Naive thymus-derived CD4-positive, alpha-beta T cell (primary cell): ENCODE measurements at regions not wholly inside any gene's neighbourhood (a gene's known extent, or its start where the extent isn't known, plus 50 kb on each side); places are given as distances from the start of the nearest gene placed in this dataset.

Source experiments
- ATAC-seq: fragments of 150-1000 bp; cut with Tn5 transposase; 2 replicates; pipeline ENCODE4 v1.10.0; 2021; ENCODE audit warnings: mild to moderate bottlenecking, moderate library complexity
- CTCF ChIA-PET: fragments of 350-600 bp; sonication (Branson Sonifier 250); formaldehyde crosslinking; loops from one replicate; lab custom pipeline; 2021; ENCODE audit warnings: antibody characterized with exemption; lab: Charles Lee
- POLR2A ChIA-PET: fragments of 350-600 bp; sonication (Branson Sonifier 250); formaldehyde crosslinking; loops from one replicate; lab custom pipeline; 2021; ENCODE audit warnings: antibody characterized with exemption, inconsistent platforms; lab: Charles Lee
- DNase-seq, 9 donors: peaks; one replicate each; pipeline versions ENCODE4 v3.0.0 to v3.0.0-alpha.2; 2020 to 2022; ENCODE audit warnings: mixed read lengths in 1 of 9
- H3K27ac ChIP-seq: one replicate; pipeline ENCODE4 v1.7.0; 2013; ENCODE audit warnings: mild to moderate bottlenecking, low read depth, low read length, moderate library complexity
- H3K27me3 ChIP-seq, 2 donors: one replicate each; pipeline ENCODE4 v1.7.0; 2013; ENCODE audit warnings: low read length in 2 of 2, mild to moderate bottlenecking in 2 of 2, moderate library complexity in 2 of 2; ENCODE audit not compliant: control insufficient read depth in 2 of 2, insufficient read depth in 2 of 2
- H3K36me3 ChIP-seq, 3 experiments: 1 replicate in 2 of 3; 2 replicates in 1 of 3; pipeline ENCODE4 v1.7.0; 2013; ENCODE audit warnings: low read length in 3 of 3, mild to moderate bottlenecking in 3 of 3, moderate library complexity in 1 of 3; ENCODE audit not compliant: insufficient read depth in 3 of 3, control insufficient read depth in 2 of 3
- H3K4me1 ChIP-seq, 2 donors: one replicate each; pipeline ENCODE4 v1.7.0; 2013; ENCODE audit warnings: low read length in 2 of 2, mild to moderate bottlenecking in 2 of 2, moderate library complexity in 1 of 2; ENCODE audit not compliant: control insufficient read depth in 2 of 2, insufficient read depth in 2 of 2
- H3K4me3 ChIP-seq: 2 replicates; pipeline ENCODE4 v1.7.0; 2013; ENCODE audit warnings: mild to moderate bottlenecking, low read length
- H3K9me3 ChIP-seq, 3 experiments: 1 replicate in 2 of 3; 2 replicates in 1 of 3; pipeline ENCODE4 v1.7.0; 2013; ENCODE audit warnings: low read length in 3 of 3; ENCODE audit not compliant: control insufficient read depth in 2 of 3
- H3K27ac Mint-ChIP-seq, 9 donors: one replicate each; pipeline ENCODE4 v1.8.0; 2020 to 2022; ENCODE audit warnings: mixed read lengths in 9 of 9, mild to moderate bottlenecking in 8 of 9, moderate library complexity in 5 of 9, inconsistent platforms in 2 of 9
- H3K27me3 Mint-ChIP-seq, 5 donors: one replicate each; pipeline ENCODE4 v1.8.0; 2021 to 2022; ENCODE audit warnings: mixed read lengths in 5 of 5, mild to moderate bottlenecking in 1 of 5
- H3K36me3 Mint-ChIP-seq, 5 donors: one replicate each; pipeline ENCODE4 v1.8.0; 2020 to 2022; ENCODE audit warnings: mixed read lengths in 5 of 5, mild to moderate bottlenecking in 3 of 5, inconsistent platforms in 1 of 5
- H3K4me1 Mint-ChIP-seq, 7 donors: one replicate each; pipeline ENCODE4 v1.8.0; 2020 to 2022; ENCODE audit warnings: mixed read lengths in 7 of 7, mild to moderate bottlenecking in 3 of 7, inconsistent platforms in 1 of 7
- H3K4me3 Mint-ChIP-seq, 10 donors: one replicate each; pipeline ENCODE4 v1.8.0; 2020 to 2022; ENCODE audit warnings: mild to moderate bottlenecking in 10 of 10, mixed read lengths in 10 of 10, moderate library complexity in 6 of 10, inconsistent platforms in 2 of 10
- H3K9me3 Mint-ChIP-seq, 11 donors: one replicate each; pipeline ENCODE4 v1.8.0; 2020 to 2022; ENCODE audit warnings: mixed read lengths in 11 of 11, mild to moderate bottlenecking in 4 of 11, inconsistent platforms in 1 of 11, moderate library complexity in 1 of 11
- intact Hi-C, 2 donors: fragments of 100-400 bp; cut with micrococcal nuclease; formaldehyde crosslinking; loops; one replicate each; pipeline ENCODE4 v1.15.1; 2023

DNA sequence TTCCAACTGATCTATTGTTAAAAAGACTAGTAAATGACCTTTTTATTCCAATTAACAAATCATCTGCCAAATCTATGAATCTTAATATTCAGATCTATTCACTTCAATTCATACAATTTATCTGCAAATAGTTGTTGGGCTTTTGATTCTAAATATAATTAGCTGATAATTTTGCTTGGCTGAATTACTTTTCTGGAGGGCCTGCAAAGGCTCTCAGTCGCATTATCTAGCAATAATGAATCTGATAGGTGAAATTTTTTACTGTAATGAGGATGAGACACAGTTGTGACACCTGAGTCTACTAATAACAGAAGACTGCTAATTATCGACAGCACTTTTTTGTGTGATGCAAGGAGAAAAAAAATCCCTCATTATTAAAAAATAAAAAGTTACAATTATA, 565.1 kb downstream of the ZEB2 start:
- Mint-ChIP-seq H3K36me3 (no peaks in the 10 kb centered on the region), H3K4me3 (no peak overlapping the region), H3K27me3 (no peaks in the 10 kb centered on the region), H3K4me1 (no peaks in the 10 kb centered on the region), H3K27ac (no peak overlapping the region), H3K9me3 (peaks cover 0 to under 1% (median 0%) of the 10 kb centered on the region in 11 donors)
- ATAC-seq (no peak), DNase-seq (no peak)
- CTCF ChIA-PET, result no interaction called here
- H3K27me3 ChIP-seq, result no peaks in the 10 kb centered on the region
- H3K27ac ChIP-seq, result no peak overlapping the region
- no peaks in the 10 kb centered on the region for H3K9me3 ChIP-seq
- H3K4me3 ChIP-seq, result no peak overlapping the region
- POLR2A ChIA-PET, result no interaction called here
- no peaks in the 10 kb centered on the region for H3K4me1 ChIP-seq
- no peaks in the 10 kb centered on the region for H3K36me3 ChIP-seq
- intact Hi-C loops, result no loop called here

DNA sequence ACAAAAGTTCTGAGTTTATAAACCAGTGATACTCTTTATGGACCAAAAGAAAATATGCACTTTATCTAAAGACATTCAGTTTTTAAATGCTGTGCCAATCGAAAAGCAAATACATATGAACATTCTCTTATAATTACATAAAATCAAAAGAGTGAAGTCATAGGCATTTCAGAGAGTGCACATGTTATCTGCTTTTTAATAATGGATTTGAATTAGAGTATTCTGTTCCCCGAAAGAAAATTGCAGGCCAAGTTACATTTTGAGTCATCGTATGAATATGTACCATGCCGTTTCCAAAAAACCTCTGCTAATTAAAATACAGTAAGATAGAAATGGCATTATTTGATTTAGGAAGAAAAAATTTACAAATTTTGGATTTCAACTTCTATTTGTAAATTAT, 565.7 kb downstream of the ZEB2 start:
- POLR2A ChIA-PET, result no interaction called here
- no peaks in the 10 kb centered on the region for H3K4me1 Mint-ChIP-seq
- H3K27me3 Mint-ChIP-seq, result no peaks in the 10 kb centered on the region
- Histone ChIP-seq H3K4me1 (no peaks in the 10 kb centered on the region), H3K27me3 (no peaks in the 10 kb centered on the region), H3K4me3 (no peak overlapping the region), H3K27ac (no peak overlapping the region), H3K36me3 (no peaks in the 10 kb centered on the region), H3K9me3 (no peaks in the 10 kb centered on the region)
- H3K27ac Mint-ChIP-seq, result no peak overlapping the region
- no peaks in the 10 kb centered on the region for H3K9me3 Mint-ChIP-seq
- H3K4me3 Mint-ChIP-seq, result no peak overlapping the region
- H3K36me3 Mint-ChIP-seq, result no peaks in the 10 kb centered on the region
- no peak for DNase-seq
- CTCF ChIA-PET, result no interaction called here
- intact Hi-C loops, result no loop called here
- ATAC-seq, result no peak

DNA sequence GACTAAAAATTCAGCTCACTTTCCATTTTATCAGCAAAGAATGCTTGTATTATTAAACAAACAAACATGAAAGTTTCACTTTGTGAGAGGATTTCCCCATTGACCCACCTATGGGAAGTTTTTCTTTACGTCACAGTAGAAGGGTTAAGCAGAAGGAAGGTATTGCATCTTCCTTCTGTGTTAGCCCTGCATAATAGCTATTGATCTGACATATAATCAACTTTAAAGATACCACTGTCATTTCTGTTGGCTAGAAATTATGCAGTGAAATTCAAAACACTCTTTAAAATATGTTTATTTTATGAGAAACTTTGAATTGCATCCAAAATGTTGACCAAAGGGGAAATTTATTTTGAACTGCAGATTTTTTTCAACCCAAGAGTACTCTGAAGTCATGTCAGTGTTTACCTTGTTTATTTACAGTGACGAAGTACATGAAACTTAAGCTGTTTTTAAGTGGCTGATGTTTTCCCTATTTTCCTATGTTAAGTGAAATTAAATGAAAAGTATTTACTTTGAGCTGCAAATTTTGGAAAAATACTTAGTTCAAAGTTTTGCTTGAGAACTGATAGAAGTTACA, 566.4 kb downstream of the ZEB2 start:
- Histone ChIP-seq H3K27me3 (no peaks in the 10 kb centered on the region), H3K27ac (no peak overlapping the region), H3K9me3 (no peaks in the 10 kb centered on the region), H3K4me3 (no peak overlapping the region), H3K4me1 (no peaks in the 10 kb centered on the region), H3K36me3 (no peaks in the 10 kb centered on the region)
- Mint-ChIP-seq H3K27ac (no peak overlapping the region), H3K9me3 (no peaks in the 10 kb centered on the region), H3K4me1 (no peaks in the 10 kb centered on the region), H3K4me3 (no peak overlapping the region), H3K27me3 (no peaks in the 10 kb centered on the region), H3K36me3 (no peaks in the 10 kb centered on the region)
- intact Hi-C loops, result no loop called here
- no peak for ATAC-seq
- DNase-seq, result no peak
- ChIA-PET CTCF (no interaction called here), POLR2A (no interaction called here)

- Mint-ChIP-seq H3K9me3 (no peaks in the 10 kb centered on the region), H3K4me3 (no peak overlapping the region), H3K4me1 (no peaks in the 10 kb centered on the region), H3K27ac (no peak overlapping the region), H3K36me3 (peaks cover 0 to 2% (median 0%) of the 10 kb centered on the region in 5 donors), H3K27me3 (no peaks in the 10 kb centered on the region)
- H3K36me3 ChIP-seq, result no peaks in the 10 kb centered on the region
- no peak for ATAC-seq
- H3K9me3 ChIP-seq, result no peaks in the 10 kb centered on the region
- ChIA-PET CTCF (no interaction called here), POLR2A (no interaction called here)
- no peak for DNase-seq
- H3K27ac ChIP-seq, result no peak overlapping the region
- H3K4me1 ChIP-seq, result no peaks in the 10 kb centered on the region
- no peaks in the 10 kb centered on the region for H3K27me3 ChIP-seq
- intact Hi-C loops, result no loop called here
- H3K4me3 ChIP-seq, result no peak overlapping the region
These were observed 567.4 kb downstream of the ZEB2 start for GRCh38 chr2:143952536-143952935.

DNA sequence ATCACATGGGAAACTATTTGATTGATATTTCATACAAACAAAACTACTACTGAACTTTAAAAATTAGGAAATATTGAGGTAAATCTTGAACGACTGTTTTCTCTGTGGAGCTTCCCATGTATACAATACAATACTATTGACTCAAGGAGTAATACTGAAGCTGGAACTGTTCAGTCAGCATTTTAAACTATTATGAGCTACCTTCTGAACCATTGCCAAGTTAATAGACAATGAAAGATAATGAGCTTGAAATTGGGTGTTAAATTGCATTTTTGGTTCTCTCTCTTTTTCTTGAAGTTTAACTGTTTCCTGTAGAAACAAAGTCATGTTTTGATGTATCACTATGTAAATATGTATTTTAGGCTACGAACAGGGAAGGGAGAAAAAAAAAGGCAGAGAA, 569.2 kb downstream of the ZEB2 start:
- Mint-ChIP-seq H3K36me3 (peaks cover 0 to 14% (median 0%) of the 10 kb centered on the region in 5 donors), H3K4me1 (no peaks in the 10 kb centered on the region), H3K9me3 (no peaks in the 10 kb centered on the region), H3K27ac (no peak overlapping the region), H3K4me3 (no peak overlapping the region), H3K27me3 (no peaks in the 10 kb centered on the region)
- DNase-seq (no peak), ATAC-seq (no peak)
- Histone ChIP-seq H3K36me3 (peaks cover 0 to 5% (median 0%) of the 10 kb centered on the region in 3 experiments), H3K27me3 (no peaks in the 10 kb centered on the region), H3K4me3 (no peak overlapping the region), H3K27ac (no peak overlapping the region), H3K4me1 (no peaks in the 10 kb centered on the region), H3K9me3 (no peaks in the 10 kb centered on the region)
- intact Hi-C loops, result no loop called here
- ChIA-PET CTCF (interaction anchor here (0.6 kb wide), 1 partner anchor 699 kb away, joined by 4 read pairs; no protein-coding TSS in a partner anchor), POLR2A (no interaction called here)

- H3K4me1 Mint-ChIP-seq, result no peaks in the 10 kb centered on the region
- CTCF ChIA-PET, result no interaction called here
- peaks cover 0 to 7% (median 0%) of the 10 kb centered on the region in 3 experiments for H3K36me3 ChIP-seq
- POLR2A ChIA-PET, result no interaction called here
- DNase-seq (no peak), ATAC-seq (no peak)
- H3K4me3 ChIP-seq, result no peak overlapping the region
- H3K4me1 ChIP-seq, result no peaks in the 10 kb centered on the region
- no peak overlapping the region for H3K27ac ChIP-seq
- no peaks in the 10 kb centered on the region for H3K27me3 ChIP-seq
- no peaks in the 10 kb centered on the region for H3K27me3 Mint-ChIP-seq
- H3K36me3 Mint-ChIP-seq, result peaks cover 0 to 25% (median 9%) of the 10 kb centered on the region in 5 donors
- intact Hi-C loops, result no loop called here
- H3K9me3 Mint-ChIP-seq, result no peaks in the 10 kb centered on the region
- H3K4me3 Mint-ChIP-seq, result no peak overlapping the region
- no peak overlapping the region for H3K27ac Mint-ChIP-seq
- no peaks in the 10 kb centered on the region for H3K9me3 ChIP-seq
These were observed 570.6 kb downstream of the ZEB2 start for GRCh38 chr2:143949121-143949848.

GRCh38 chr2:143948710-143949109, 571.2 kb downstream of the ZEB2 start:
- H3K4me3 ChIP-seq, result no peak overlapping the region
- peaks cover 0 to 7% (median 0%) of the 10 kb centered on the region in 3 experiments for H3K36me3 ChIP-seq
- no peaks in the 10 kb centered on the region for H3K27me3 ChIP-seq
- H3K9me3 Mint-ChIP-seq, result no peaks in the 10 kb centered on the region
- ChIA-PET CTCF (no interaction called here), POLR2A (no interaction called here)
- intact Hi-C loops, result no loop called here
- ATAC-seq (no peak), DNase-seq (no peak)
- peaks cover 0 to 25% (median 9%) of the 10 kb centered on the region in 5 donors for H3K36me3 Mint-ChIP-seq
- no peak overlapping the region for H3K27ac Mint-ChIP-seq
- H3K27me3 Mint-ChIP-seq, result no peaks in the 10 kb centered on the region
- no peaks in the 10 kb centered on the region for H3K9me3 ChIP-seq
- no peak overlapping the region for H3K27ac ChIP-seq
- no peaks in the 10 kb centered on the region for H3K4me1 ChIP-seq
- H3K4me3 Mint-ChIP-seq, result no peak overlapping the region
- no peaks in the 10 kb centered on the region for H3K4me1 Mint-ChIP-seq
